ENCODE measurements at regions not wholly inside any gene's neighbourhood (a gene's known extent, or its start where the extent isn't known, plus 50 kb on each side); places are given as distances from the start of the nearest gene placed in this dataset.
A peak's percentile ranks its signal among the peaks of the same experiment; 100 is the strongest.

DNA sequence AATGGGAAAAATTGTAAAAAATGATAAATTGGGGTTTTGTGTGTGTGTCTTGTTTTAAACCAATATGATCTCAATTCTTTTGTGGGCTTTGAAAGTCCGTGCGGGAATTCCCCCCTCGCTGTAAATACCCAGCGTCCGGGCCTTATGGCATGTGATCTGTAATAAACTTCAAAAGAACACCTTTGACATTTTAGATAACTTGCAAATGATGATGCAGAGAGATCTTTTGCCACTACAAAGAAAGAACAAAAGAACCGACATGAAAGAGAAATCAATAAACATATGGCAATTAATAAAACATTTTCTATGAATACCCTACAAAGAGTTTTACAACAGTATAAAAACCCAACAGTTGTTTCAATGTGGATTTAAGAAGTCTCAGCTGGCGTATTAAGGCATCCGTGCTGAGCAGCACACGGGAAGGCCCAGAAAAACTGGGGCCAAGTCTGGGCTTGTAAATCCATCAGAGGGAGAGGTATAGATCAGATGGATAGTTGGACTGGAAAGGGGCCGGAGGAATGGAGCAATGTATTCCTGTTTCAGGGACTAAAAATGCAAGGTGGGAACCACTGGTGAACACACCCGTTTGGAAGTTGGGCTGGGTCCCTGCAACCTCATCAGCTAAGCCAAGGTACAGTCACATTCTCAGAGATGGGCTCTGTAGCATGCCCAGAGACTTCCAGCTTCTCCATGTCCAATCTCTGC lies 115.2 kb downstream of the IRX5 start:
- DNase-seq = no peak
- no peaks in the 10 kb centered on the region for H3K9me3 ChIP-seq
- no peaks in the 10 kb centered on the region for H3K36me3 ChIP-seq
- no peak overlapping the region for H3K4me3 ChIP-seq (ENCODE audit: low read depth, low read length)
- TF ChIP-seq, protein P1, sequence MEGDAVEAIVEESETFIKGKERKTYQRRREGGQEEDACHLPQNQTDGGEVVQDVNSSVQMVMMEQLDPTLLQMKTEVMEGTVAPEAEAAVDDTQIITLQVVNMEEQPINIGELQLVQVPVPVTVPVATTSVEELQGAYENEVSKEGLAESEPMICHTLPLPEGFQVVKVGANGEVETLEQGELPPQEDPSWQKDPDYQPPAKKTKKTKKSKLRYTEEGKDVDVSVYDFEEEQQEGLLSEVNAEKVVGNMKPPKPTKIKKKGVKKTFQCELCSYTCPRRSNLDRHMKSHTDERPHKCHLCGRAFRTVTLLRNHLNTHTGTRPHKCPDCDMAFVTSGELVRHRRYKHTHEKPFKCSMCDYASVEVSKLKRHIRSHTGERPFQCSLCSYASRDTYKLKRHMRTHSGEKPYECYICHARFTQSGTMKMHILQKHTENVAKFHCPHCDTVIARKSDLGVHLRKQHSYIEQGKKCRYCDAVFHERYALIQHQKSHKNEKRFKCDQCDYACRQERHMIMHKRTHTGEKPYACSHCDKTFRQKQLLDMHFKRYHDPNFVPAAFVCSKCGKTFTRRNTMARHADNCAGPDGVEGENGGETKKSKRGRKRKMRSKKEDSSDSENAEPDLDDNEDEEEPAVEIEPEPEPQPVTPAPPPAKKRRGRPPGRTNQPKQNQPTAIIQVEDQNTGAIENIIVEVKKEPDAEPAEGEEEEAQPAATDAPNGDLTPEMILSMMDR (IDR thresholded peaks at IDR 0.05; ENCODE audit: low read depth, low read length) = no peak
- no peaks in the 10 kb centered on the region for H3K27me3 ChIP-seq
- no peaks in the 10 kb centered on the region for H3K4me1 ChIP-seq

DNA sequence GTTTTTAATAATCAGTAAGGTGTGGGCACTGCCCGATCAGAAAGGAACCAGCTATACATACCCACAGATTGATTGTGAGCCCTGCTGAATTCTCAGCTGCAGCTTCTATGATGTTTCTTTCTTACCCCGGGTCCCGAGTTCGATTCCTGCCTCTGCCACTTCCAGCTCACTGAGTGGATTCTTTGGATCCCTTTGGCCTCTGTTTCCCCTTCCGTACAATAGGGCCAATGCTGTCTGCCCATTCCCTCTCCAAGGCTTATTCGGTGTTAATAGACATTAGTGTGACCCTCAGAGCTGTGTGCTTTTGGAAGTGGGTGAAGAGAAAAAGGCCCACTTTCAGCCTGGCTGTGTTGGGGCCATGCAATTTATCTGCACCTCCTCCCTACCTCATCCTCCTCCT lies 115.8 kb downstream of the IRX5 start:
- H3K27me3 ChIP-seq = no peaks in the 10 kb centered on the region
- no peaks in the 10 kb centered on the region for H3K4me1 ChIP-seq
- TF ChIP-seq, protein P1 (IDR thresholded peaks at IDR 0.05; ENCODE audit: low read depth, low read length) = no peak
- H3K36me3 ChIP-seq = no peaks in the 10 kb centered on the region
- no peaks in the 10 kb centered on the region for H3K9me3 ChIP-seq
- no peak overlapping the region for H3K4me3 ChIP-seq (ENCODE audit: low read depth, low read length)
- no peak for DNase-seq

DNA sequence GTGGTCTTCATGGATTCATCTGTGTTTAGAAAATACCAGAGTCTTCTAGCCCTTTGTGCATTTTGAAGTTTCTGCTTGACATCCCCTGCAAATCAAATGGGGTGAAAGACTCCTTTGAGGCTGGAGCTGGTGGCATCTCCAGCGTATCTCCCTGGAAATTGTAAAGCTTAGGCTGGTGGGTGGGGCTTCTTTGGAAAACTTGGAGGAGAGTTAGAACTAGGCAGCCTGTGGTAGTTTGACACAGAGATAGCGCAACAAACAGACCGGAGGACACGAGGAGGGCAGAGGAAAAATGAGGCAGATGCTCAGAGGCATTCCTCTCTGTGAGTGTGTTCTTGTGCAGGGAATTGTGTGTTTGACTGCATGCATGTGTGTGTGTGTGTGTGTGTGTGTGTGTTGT lies 116.3 kb downstream of the IRX5 start:
- Histone ChIP-seq H3K9me3 (no peaks in the 10 kb centered on the region), H3K27me3 (no peaks in the 10 kb centered on the region), H3K36me3 (no peaks in the 10 kb centered on the region), H3K4me3 (ENCODE audit: low read depth, low read length) (no peak overlapping the region), H3K4me1 (no peaks in the 10 kb centered on the region)
- DNase-seq = no peak
- TF ChIP-seq, protein P1 (IDR thresholded peaks at IDR 0.05; ENCODE audit: low read depth, low read length) = no peak

DNA sequence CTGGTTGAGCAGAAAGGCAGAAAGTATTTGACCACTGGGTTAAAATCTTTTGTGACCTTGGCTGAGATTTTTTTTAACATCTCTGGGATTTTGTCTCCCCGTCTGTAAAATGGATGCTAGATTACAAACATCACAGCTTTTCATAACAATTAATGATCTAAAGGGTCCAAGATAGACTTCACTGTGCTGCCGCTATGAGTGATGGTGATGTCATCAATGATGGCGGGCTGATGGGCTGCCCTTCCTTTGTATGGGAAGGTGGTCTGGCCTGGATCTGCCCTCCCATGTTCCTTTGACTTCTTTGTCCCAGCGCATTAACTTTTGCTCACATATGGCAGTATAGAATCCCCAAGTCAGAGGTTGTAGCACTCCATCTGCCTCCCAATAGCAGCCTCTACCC lies 116.7 kb downstream of the IRX5 start:
- no peak overlapping the region for H3K4me3 ChIP-seq (ENCODE audit: low read depth, low read length)
- DNase-seq = no peak
- H3K27me3 ChIP-seq = no peaks in the 10 kb centered on the region
- H3K9me3 ChIP-seq = no peaks in the 10 kb centered on the region
- no peaks in the 10 kb centered on the region for H3K36me3 ChIP-seq
- TF ChIP-seq, protein P1 (IDR thresholded peaks at IDR 0.05; ENCODE audit: low read depth, low read length) = no peak
- H3K4me1 ChIP-seq = no peaks in the 10 kb centered on the region

DNA sequence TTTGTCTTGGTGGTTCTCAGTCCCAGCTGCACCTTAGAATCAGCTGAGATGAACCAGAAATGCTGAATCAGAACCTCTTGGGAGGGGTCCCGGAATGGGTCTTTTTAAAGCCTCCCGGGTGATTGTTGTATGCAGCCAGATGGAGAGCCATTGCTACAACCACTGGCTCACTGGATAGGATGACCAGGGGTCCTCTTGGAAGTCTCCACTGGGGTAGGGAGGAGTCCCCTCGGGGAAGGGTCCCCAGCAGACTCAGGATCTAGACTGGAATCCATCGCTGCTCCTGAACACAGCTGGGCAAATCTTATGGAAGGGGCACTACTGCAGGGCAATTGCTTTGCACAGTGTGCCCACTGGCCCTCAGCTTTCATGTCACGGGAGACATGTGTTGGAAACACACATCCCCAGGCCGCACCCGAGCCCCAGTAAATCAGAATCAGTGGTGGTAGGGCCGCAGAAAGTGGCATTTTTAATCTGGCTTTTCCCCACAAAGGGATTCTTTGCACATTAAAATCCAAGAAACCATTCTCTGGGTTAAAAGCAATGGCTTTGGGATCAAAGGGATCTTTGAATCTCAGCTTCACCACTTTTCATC lies 117.3 kb downstream of the IRX5 start:
- H3K36me3 ChIP-seq = no peaks in the 10 kb centered on the region
- no peaks in the 10 kb centered on the region for H3K4me1 ChIP-seq
- TF ChIP-seq, protein P1 (IDR thresholded peaks at IDR 0.05; ENCODE audit: low read depth, low read length) = no peak
- H3K4me3 ChIP-seq (ENCODE audit: low read depth, low read length) = no peak overlapping the region
- DNase-seq = no peak
- H3K9me3 ChIP-seq = no peaks in the 10 kb centered on the region
- H3K27me3 ChIP-seq = no peaks in the 10 kb centered on the region

DNA sequence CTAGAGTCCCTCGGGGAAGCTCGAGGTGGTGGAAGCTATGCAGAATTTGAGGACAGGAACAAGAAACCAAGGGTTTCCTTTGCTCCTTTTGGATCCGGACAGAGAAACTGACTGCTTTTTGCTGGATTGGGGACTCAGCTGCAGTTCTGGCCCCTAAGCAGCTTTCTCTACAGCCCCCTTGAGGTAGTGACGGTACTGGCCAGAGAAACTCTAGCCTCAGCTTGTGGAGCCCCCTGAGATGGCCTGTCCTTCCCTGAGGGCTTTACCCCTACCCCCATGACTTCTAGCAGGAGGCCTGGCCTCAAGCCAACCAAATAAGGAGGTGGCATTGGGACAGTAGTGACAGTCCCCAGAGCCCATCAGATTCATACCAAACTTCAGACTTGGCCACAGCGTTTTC lies 118.1 kb downstream of the IRX5 start:
- no peaks in the 10 kb centered on the region for H3K27me3 ChIP-seq
- H3K36me3 ChIP-seq = no peaks in the 10 kb centered on the region
- H3K4me3 ChIP-seq (ENCODE audit: low read depth, low read length) = no peak overlapping the region
- no peaks in the 10 kb centered on the region for H3K9me3 ChIP-seq
- H3K4me1 ChIP-seq = no peaks in the 10 kb centered on the region
- TF ChIP-seq, protein P1 (IDR thresholded peaks at IDR 0.05; ENCODE audit: low read depth, low read length) = 0 out of 2 replicates have a peak, but pooled peaks have one; percentile 9
- DNase-seq = no peak
